ENCODE measurements at regions not wholly inside any gene's neighbourhood (a gene's known extent, or its start where the extent isn't known, plus 50 kb on each side); places are given as distances from the start of the nearest gene placed in this dataset.

DNA sequence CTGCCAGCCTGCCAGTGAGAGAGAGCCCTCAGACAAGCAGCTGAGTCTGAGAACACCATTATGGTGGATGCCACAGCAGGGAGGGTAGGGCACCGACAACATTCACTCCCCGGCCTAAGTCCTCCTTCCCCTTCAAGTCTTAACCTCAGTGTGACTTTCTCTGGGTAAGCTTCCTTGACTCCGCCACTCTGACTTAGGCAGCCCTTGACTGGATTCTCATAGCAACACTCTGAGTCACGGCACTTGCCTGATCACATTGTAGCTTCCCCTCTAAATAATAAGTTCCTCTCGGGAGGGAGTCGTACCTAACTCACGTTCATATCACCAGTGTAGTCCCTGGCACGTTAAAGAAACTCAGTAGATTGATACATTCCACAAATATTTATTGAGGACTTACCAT is 180.5 kb downstream of the FOXB1 start:
- DNase-seq (no peak), ATAC-seq (ENCODE audit: insufficient read depth, low FRiP score) (no peak)
- Histone ChIP-seq H3K27ac (ENCODE audit: low read depth in 1 of 2, low read length in 1 of 2) (no peak overlapping the region), H3K9ac (ENCODE audit: insufficient read depth in 1 of 2, low read length in 2 of 2) (no peak overlapping the region), H3K27me3 (ENCODE audit: control insufficient read depth in 3 of 3, insufficient read depth in 3 of 3, low read length in 2 of 3) (no peaks in the 10 kb centered on the region), H3K36me3 (ENCODE audit: control insufficient read depth in 4 of 4, insufficient read depth in 4 of 4, low read length in 4 of 4) (no peaks in the 10 kb centered on the region), H3K4me1 (ENCODE audit: control insufficient read depth in 5 of 5, insufficient read depth in 5 of 5, low read length in 5 of 5) (no peaks in the 10 kb centered on the region), H3K9me3 (ENCODE audit: control insufficient read depth in 4 of 4, insufficient read depth in 3 of 4, low read length in 3 of 4) (no peaks in the 10 kb centered on the region), H3K4me3 (no peak overlapping the region)
- WGBS, 2 donors = 77 to 85% methylated on average over 8 of the region's 8 CpGs
- TF ChIP-seq, protein P1, sequence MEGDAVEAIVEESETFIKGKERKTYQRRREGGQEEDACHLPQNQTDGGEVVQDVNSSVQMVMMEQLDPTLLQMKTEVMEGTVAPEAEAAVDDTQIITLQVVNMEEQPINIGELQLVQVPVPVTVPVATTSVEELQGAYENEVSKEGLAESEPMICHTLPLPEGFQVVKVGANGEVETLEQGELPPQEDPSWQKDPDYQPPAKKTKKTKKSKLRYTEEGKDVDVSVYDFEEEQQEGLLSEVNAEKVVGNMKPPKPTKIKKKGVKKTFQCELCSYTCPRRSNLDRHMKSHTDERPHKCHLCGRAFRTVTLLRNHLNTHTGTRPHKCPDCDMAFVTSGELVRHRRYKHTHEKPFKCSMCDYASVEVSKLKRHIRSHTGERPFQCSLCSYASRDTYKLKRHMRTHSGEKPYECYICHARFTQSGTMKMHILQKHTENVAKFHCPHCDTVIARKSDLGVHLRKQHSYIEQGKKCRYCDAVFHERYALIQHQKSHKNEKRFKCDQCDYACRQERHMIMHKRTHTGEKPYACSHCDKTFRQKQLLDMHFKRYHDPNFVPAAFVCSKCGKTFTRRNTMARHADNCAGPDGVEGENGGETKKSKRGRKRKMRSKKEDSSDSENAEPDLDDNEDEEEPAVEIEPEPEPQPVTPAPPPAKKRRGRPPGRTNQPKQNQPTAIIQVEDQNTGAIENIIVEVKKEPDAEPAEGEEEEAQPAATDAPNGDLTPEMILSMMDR (IDR thresholded peaks at IDR 0.05; ENCODE audit: control extremely low read depth, extremely low read depth) = no peak

DNA sequence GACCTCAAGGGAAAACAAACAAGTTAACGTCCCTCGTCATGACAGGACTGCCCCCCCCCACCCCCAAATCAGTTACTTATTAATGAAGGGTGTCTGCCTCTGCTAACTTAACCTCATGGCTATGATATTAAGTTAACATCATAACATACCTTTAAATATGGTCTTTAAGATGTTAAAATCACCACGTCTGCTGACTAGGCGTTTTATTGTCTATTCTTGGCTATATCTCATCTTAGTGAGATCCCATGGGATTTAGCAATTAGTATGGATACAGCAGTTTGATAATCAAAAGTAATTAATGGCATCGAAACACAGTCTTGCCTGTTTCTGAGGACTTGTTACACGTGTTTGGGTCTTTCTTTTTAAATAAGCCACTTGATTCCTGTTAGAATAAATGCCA is 186.9 kb downstream of the FOXB1 start:
- Histone ChIP-seq H3K27ac (ENCODE audit: low read depth in 1 of 2, low read length in 1 of 2) (no peak overlapping the region), H3K4me3 (no peak overlapping the region), H3K9me3 (ENCODE audit: control insufficient read depth in 4 of 4, insufficient read depth in 3 of 4, low read length in 3 of 4) (peaks cover 0 to 1% (median 0%) of the 10 kb centered on the region in 4 donors), H3K9ac (ENCODE audit: insufficient read depth in 1 of 2, low read length in 2 of 2) (no peak overlapping the region), H3K36me3 (ENCODE audit: control insufficient read depth in 4 of 4, insufficient read depth in 4 of 4, low read length in 4 of 4) (peaks cover 0 to 1% (median 0%) of the 10 kb centered on the region in 4 donors), H3K27me3 (ENCODE audit: control insufficient read depth in 3 of 3, insufficient read depth in 3 of 3, low read length in 2 of 3) (no peaks in the 10 kb centered on the region), H3K4me1 (ENCODE audit: control insufficient read depth in 5 of 5, insufficient read depth in 5 of 5, low read length in 5 of 5) (no peaks in the 10 kb centered on the region)
- DNase-seq = no peak
- no peak for ATAC-seq (ENCODE audit: insufficient read depth, low FRiP score)
- 73 to 86% methylated on average over 6 of the region's 6 CpGs for WGBS, 2 donors
- TF ChIP-seq, protein P1 (IDR thresholded peaks at IDR 0.05; ENCODE audit: control extremely low read depth, extremely low read depth) = no peak

DNA sequence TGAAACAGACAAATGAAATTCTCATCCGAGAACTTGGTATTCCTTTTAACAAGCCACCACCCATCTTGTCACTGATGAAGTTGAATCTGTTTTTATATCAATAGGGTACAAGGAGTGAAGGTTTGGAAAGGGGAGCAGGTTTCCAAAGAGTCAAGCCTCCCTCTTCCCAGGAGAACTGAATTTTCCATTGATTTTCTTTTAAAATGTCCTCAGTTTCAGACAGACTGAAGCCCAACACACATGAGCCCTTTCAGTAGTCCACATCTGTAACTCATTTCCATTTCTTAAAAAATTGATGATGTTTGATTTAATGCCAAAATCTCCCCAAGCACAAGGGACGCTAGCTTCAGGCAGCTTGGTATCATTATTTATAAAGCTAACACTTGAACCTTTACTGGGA is 187.7 kb downstream of the FOXB1 start:
- Histone ChIP-seq H3K4me3 (no peak overlapping the region), H3K27ac (ENCODE audit: low read depth in 1 of 2, low read length in 1 of 2) (no peak overlapping the region), H3K4me1 (ENCODE audit: control insufficient read depth in 5 of 5, insufficient read depth in 5 of 5, low read length in 5 of 5) (no peaks in the 10 kb centered on the region), H3K9me3 (ENCODE audit: control insufficient read depth in 4 of 4, insufficient read depth in 3 of 4, low read length in 3 of 4) (peaks cover 0 to 1% (median 0%) of the 10 kb centered on the region in 4 donors), H3K9ac (ENCODE audit: insufficient read depth in 1 of 2, low read length in 2 of 2) (no peak overlapping the region), H3K27me3 (ENCODE audit: control insufficient read depth in 3 of 3, insufficient read depth in 3 of 3, low read length in 2 of 3) (peaks cover 0 to 4% (median 0%) of the 10 kb centered on the region in 3 donors), H3K36me3 (ENCODE audit: control insufficient read depth in 4 of 4, insufficient read depth in 4 of 4, low read length in 4 of 4) (peaks cover 0 to 1% (median 0%) of the 10 kb centered on the region in 4 donors)
- ATAC-seq (ENCODE audit: insufficient read depth, low FRiP score) (no peak), DNase-seq (no peak)
- TF ChIP-seq, protein P1 (IDR thresholded peaks at IDR 0.05; ENCODE audit: control extremely low read depth, extremely low read depth) = no peak
- 76 to 87% methylated on average over 2 of the region's 2 CpGs for WGBS, 2 donors

DNA sequence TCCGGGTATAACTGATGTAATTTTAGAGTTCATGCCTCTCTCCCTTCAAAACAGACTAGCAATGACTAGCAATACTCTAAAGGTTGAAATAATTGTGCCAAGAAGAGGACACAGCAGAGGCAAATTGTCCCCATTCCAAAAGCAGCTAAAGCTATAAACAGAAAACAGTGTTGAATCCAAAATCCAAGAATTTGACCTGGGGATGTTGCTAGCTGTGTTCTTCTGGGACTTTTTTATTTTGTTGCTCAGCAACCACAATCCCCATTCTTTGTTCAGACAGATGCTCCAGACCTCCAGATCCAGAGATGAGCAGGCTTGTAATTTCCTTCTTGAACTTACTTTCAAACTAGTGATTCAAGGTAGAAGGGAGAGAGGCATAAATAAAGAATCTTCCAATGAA is 191.5 kb downstream of the FOXB1 start:
- Histone ChIP-seq H3K36me3 (ENCODE audit: control insufficient read depth in 4 of 4, insufficient read depth in 4 of 4, low read length in 4 of 4) (no peaks in the 10 kb centered on the region), H3K9ac (ENCODE audit: insufficient read depth in 1 of 2, low read length in 2 of 2) (no peak overlapping the region), H3K9me3 (ENCODE audit: control insufficient read depth in 4 of 4, insufficient read depth in 3 of 4, low read length in 3 of 4) (peaks cover 0 to 1% (median 0%) of the 10 kb centered on the region in 4 donors), H3K4me1 (ENCODE audit: control insufficient read depth in 5 of 5, insufficient read depth in 5 of 5, low read length in 5 of 5) (no peaks in the 10 kb centered on the region), H3K27ac (ENCODE audit: low read depth in 1 of 2, low read length in 1 of 2) (no peak overlapping the region), H3K4me3 (no peak overlapping the region), H3K27me3 (ENCODE audit: control insufficient read depth in 3 of 3, insufficient read depth in 3 of 3, low read length in 2 of 3) (peaks cover 0 to 6% (median 0%) of the 10 kb centered on the region in 3 donors)
- WGBS, 2 donors = 72 to 83% methylated on average over 1 of the region's 1 CpG
- TF ChIP-seq, protein P1 (IDR thresholded peaks at IDR 0.05; ENCODE audit: control extremely low read depth, extremely low read depth) = no peak
- ATAC-seq (ENCODE audit: insufficient read depth, low FRiP score) (no peak), DNase-seq (no peak)

Data from lung (tissue), 11 donors.